HG02973 (cell line): ENCODE measurements at regions not wholly inside any gene's neighbourhood (a gene's known extent, or its start where the extent isn't known, plus 50 kb on each side); places are given as distances from the start of the nearest gene placed in this dataset.

Source experiments
- ATAC-seq: cut with Tn5 transposase; IDR thresholded peaks from one replicate; pipeline ENCODE4 v1.9.1; 2021; ENCODE audit warnings: moderate library complexity; ENCODE audit not compliant: unreplicated experiment

- ATAC-seq, result no peak
These were observed 100.0 kb upstream of the PCDH9 start for GRCh38 chr13:67330149-67330548.

- no peak for ATAC-seq
These were observed 98.8 kb upstream of the PCDH9 start for GRCh38 chr13:67328895-67329294.

GRCh38 chr13:67318860-67319259 lies 88.7 kb upstream of the PCDH9 start:
- ATAC-seq, result no peak

- no peak for ATAC-seq
These were observed 88.3 kb upstream of the PCDH9 start for GRCh38 chr13:67318398-67318797.

GRCh38 chr13:67314405-67314804 lies 84.3 kb upstream of the PCDH9 start:
- ATAC-seq, result no peak

- no peak for ATAC-seq
These were observed 78.1 kb upstream of the PCDH9 start for GRCh38 chr13:67308004-67308772.

- ATAC-seq, result no peak
These were observed 76.6 kb upstream of the PCDH9 start for GRCh38 chr13:67306742-67307141.

GRCh38 chr13:67303661-67304333 lies 73.7 kb upstream of the PCDH9 start:
- no peak for ATAC-seq

- ATAC-seq, result no peak
These were observed 69.6 kb upstream of the PCDH9 start for GRCh38 chr13:67299751-67300150.

- ATAC-seq, result no peak
These were observed 69.0 kb upstream of the PCDH9 start for GRCh38 chr13:67299072-67299635.

- no peak for ATAC-seq
These were observed 68.2 kb upstream of the PCDH9 start for GRCh38 chr13:67298297-67298696.

GRCh38 chr13:67296511-67296910 lies 66.4 kb upstream of the PCDH9 start:
- no peak for ATAC-seq

GRCh38 chr13:67292886-67293285 lies 62.8 kb upstream of the PCDH9 start:
- no peak for ATAC-seq

- no peak for ATAC-seq
These were observed 55.5 kb upstream of the PCDH9 start for GRCh38 chr13:67285611-67286010.

- ATAC-seq, result no peak
These were observed 53.5 kb upstream of the PCDH9 start for GRCh38 chr13:67283637-67284036.

GRCh38 chr13:67281466-67281865 lies 51.3 kb upstream of the PCDH9 start:
- ATAC-seq, result no peak
